ENCODE measurements at regions not wholly inside any gene's neighbourhood (a gene's known extent, or its start where the extent isn't known, plus 50 kb on each side); places are given as distances from the start of the nearest gene placed in this dataset.

DNA sequence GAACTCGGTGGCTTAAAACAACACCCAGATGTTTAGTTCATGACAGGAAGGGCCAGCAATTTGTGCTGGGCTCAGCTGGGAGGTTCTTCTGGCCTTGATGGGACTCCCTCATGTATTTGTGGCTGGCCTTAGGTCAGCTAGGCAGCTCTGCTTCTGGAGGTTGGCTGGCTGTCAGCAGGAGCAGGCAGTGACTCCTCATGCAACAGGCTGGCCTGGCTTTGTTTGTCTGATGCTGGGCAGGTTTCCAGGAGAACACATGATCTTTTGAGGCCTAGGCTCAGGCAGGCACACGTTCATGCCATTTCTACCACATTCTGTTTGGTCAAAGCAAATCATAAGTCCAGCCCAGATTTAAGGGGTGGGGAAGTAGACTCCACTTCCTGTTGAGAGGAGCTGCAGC is 571.2 kb downstream of the TBC1D22A start:
- peak; percentile 97 for TF ChIP-seq ZNF331 (CRISPR knock-in tag; IDR thresholded peaks at IDR 0.05)
- TF ChIP-seq, protein P1, sequence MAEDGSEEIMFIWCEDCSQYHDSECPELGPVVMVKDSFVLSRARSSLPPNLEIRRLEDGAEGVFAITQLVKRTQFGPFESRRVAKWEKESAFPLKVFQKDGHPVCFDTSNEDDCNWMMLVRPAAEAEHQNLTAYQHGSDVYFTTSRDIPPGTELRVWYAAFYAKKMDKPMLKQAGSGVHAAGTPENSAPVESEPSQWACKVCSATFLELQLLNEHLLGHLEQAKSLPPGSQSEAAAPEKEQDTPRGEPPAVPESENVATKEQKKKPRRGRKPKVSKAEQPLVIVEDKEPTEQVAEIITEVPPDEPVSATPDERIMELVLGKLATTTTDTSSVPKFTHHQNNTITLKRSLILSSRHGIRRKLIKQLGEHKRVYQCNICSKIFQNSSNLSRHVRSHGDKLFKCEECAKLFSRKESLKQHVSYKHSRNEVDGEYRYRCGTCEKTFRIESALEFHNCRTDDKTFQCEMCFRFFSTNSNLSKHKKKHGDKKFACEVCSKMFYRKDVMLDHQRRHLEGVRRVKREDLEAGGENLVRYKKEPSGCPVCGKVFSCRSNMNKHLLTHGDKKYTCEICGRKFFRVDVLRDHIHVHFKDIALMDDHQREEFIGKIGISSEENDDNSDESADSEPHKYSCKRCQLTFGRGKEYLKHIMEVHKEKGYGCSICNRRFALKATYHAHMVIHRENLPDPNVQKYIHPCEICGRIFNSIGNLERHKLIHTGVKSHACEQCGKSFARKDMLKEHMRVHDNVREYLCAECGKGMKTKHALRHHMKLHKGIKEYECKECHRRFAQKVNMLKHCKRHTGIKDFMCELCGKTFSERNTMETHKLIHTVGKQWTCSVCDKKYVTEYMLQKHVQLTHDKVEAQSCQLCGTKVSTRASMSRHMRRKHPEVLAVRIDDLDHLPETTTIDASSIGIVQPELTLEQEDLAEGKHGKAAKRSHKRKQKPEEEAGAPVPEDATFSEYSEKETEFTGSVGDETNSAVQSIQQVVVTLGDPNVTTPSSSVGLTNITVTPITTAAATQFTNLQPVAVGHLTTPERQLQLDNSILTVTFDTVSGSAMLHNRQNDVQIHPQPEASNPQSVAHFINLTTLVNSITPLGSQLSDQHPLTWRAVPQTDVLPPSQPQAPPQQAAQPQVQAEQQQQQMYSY (CRISPR knock-in tag; IDR thresholded peaks at IDR 0.05), result no peak
- no peak overlapping the region for H3K27ac ChIP-seq (ENCODE audit: extremely low read length, insufficient read depth, low read length)
- in situ Hi-C loops (cut with HindIII; ENCODE audit: extremely low pct_ligation_motif_present, low pct_unique_long_range_greater_than_20kb), result no loop called here

GRCh38 chr22:47332246-47332980 is 570.0 kb downstream of the TBC1D22A start:
- Histone ChIP-seq H3K9me3 (ENCODE audit: low read length) (no peaks in the 10 kb centered on the region), H3K27ac (ENCODE audit: extremely low read length, insufficient read depth, low read length) (no peak overlapping the region), H4K20me1 (ENCODE audit: insufficient read depth, low read length) (no peaks in the 10 kb centered on the region), H3K4me2 (ENCODE audit: low read depth, low read length) (no peak overlapping the region), H3K27me3 (ENCODE audit: control insufficient read depth in 1 of 2, insufficient read depth in 2 of 2, low read length in 2 of 2) (peaks cover 3 to 40% of the 10 kb centered on the region in 2 experiments; a peak in 4 of 5 replicates), H3K79me2 (ENCODE audit: insufficient read depth, low read length) (no peaks in the 10 kb centered on the region), H3K36me3 (replicated peaks in 1 of 2; ENCODE audit: control insufficient read depth in 1 of 2, insufficient read depth in 2 of 2, low read length in 2 of 2) (no peaks in the 10 kb centered on the region), H3K9ac (ENCODE audit: insufficient read depth, low read depth, low read length) (no peak overlapping the region), H3K4me3 (replicated peaks in 1 of 3; ENCODE audit: insufficient read depth in 1 of 3, low read depth in 2 of 3, low read length in 3 of 3) (no peak overlapping the region), H3K4me1 (ENCODE audit: insufficient read depth, low read length) (no peaks in the 10 kb centered on the region), H2AFZ (ENCODE audit: low read length) (no peak overlapping the region)
- intact Hi-C loops (cut with micrococcal nuclease; ENCODE audit: unreplicated experiment) (no loop called here), in situ Hi-C loops (cut with HindIII; ENCODE audit: extremely low pct_ligation_motif_present, low pct_unique_long_range_greater_than_20kb) (no loop called here)
- BruUV-seq (replicated peaks), result no TSS peak
- DNase-seq (ENCODE audit: low spot score) (no peak), ATAC-seq (no peak), FAIRE-seq (no peak)
- ChIA-PET POLR2A (no interaction called here), CTCF (ENCODE audit: low intra/inter-chr PET ratio, low total read pairs) (no interaction called here)
- 11% methylated on average over 9 of the region's 14 CpGs for WGBS (ENCODE audit: low lambda C conversion rate)
- no peak for TF ChIP-seq ZSCAN21 (CRISPR knock-in tag; IDR thresholded peaks at IDR 0.05; ENCODE audit: borderline replicate concordance)
- no peak for TF ChIP-seq ZNF317 (CRISPR knock-in tag; IDR thresholded peaks at IDR 0.05)
- TF ChIP-seq, protein P2, sequence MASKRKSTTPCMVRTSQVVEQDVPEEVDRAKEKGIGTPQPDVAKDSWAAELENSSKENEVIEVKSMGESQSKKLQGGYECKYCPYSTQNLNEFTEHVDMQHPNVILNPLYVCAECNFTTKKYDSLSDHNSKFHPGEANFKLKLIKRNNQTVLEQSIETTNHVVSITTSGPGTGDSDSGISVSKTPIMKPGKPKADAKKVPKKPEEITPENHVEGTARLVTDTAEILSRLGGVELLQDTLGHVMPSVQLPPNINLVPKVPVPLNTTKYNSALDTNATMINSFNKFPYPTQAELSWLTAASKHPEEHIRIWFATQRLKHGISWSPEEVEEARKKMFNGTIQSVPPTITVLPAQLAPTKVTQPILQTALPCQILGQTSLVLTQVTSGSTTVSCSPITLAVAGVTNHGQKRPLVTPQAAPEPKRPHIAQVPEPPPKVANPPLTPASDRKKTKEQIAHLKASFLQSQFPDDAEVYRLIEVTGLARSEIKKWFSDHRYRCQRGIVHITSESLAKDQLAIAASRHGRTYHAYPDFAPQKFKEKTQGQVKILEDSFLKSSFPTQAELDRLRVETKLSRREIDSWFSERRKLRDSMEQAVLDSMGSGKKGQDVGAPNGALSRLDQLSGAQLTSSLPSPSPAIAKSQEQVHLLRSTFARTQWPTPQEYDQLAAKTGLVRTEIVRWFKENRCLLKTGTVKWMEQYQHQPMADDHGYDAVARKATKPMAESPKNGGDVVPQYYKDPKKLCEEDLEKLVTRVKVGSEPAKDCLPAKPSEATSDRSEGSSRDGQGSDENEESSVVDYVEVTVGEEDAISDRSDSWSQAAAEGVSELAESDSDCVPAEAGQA (IDR thresholded peaks at IDR 0.05; ENCODE audit: low read depth), result no peak
- TF ChIP-seq, protein P2 (CRISPR knock-in tag; IDR thresholded peaks at IDR 0.05; ENCODE audit: borderline replicate concordance), result no peak
- TF ChIP-seq HIVEP1 (CRISPR knock-in tag; IDR thresholded peaks at IDR 0.05), result no peak
- no peak for TF ChIP-seq ZNF160 (CRISPR knock-in tag; IDR thresholded peaks at IDR 0.05)

More for the DNA sequence above, 571.2 kb downstream of the TBC1D22A start:
- Histone ChIP-seq H3K27me3 (ENCODE audit: control insufficient read depth in 1 of 2, insufficient read depth in 2 of 2, low read length in 2 of 2) (peaks cover 3 to 37% of the 10 kb centered on the region in 2 experiments; a peak in 4 of 5 replicates), H3K9me3 (ENCODE audit: low read length) (no peaks in the 10 kb centered on the region), H3K79me2 (ENCODE audit: insufficient read depth, low read length) (no peaks in the 10 kb centered on the region), H3K36me3 (replicated peaks in 1 of 2; ENCODE audit: control insufficient read depth in 1 of 2, insufficient read depth in 2 of 2, low read length in 2 of 2) (no peaks in the 10 kb centered on the region), H3K4me1 (ENCODE audit: insufficient read depth, low read length) (no peaks in the 10 kb centered on the region), H3K4me3 (replicated peaks in 1 of 3; ENCODE audit: insufficient read depth in 1 of 3, low read depth in 2 of 3, low read length in 3 of 3) (no peak overlapping the region), H2AFZ (ENCODE audit: low read length) (no peak overlapping the region), H3K4me2 (ENCODE audit: low read depth, low read length) (no peak overlapping the region), H4K20me1 (ENCODE audit: insufficient read depth, low read length) (no peaks in the 10 kb centered on the region), H3K9ac (ENCODE audit: insufficient read depth, low read depth, low read length) (no peak overlapping the region)
- CTCF ChIA-PET (ENCODE audit: low intra/inter-chr PET ratio, low total read pairs), result no interaction called here
- FAIRE-seq, result no peak
- intact Hi-C loops (cut with micrococcal nuclease; ENCODE audit: unreplicated experiment), result no loop called here
- WGBS (ENCODE audit: low lambda C conversion rate), result 0% methylated on average over 1 of the region's 2 CpGs
- no TSS peak for BruUV-seq (replicated peaks)
- POLR2A ChIA-PET, result no interaction called here
- peak; percentile 9 for DNase-seq (ENCODE audit: low spot score)
- ATAC-seq, result no peak

Data from HepG2 (cell line).